ENCODE measurements at regions not wholly inside any gene's neighbourhood (a gene's known extent, or its start where the extent isn't known, plus 50 kb on each side); places are given as distances from the start of the nearest gene placed in this dataset.

DNA sequence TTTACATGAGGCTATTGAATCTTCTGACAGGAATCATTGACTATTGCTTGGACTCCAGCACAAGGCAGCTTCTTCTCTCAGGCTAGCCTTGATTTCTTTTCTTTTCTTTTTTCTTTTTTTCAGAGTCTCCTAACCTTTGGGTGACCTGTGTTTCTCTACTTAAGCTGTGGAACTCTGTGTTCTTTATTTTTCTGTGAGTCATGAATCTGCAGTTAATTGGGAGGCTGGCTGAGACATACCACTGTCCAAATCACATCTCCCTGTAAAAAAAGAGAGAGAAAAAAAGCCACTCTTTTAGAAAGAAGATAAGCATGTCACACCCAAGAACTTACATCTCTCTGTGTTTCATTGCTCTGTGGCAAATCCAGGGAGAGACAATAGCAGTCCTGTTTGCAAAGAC, 681.2 kb upstream of the TSPY4 start:
- no peaks in the 10 kb centered on the region for H3K9me3 ChIP-seq
- no peak overlapping the region for H3K27ac ChIP-seq
- H3K27me3 ChIP-seq: no peaks in the 10 kb centered on the region
- DNase-seq: no peak
- TF ChIP-seq, protein P1, sequence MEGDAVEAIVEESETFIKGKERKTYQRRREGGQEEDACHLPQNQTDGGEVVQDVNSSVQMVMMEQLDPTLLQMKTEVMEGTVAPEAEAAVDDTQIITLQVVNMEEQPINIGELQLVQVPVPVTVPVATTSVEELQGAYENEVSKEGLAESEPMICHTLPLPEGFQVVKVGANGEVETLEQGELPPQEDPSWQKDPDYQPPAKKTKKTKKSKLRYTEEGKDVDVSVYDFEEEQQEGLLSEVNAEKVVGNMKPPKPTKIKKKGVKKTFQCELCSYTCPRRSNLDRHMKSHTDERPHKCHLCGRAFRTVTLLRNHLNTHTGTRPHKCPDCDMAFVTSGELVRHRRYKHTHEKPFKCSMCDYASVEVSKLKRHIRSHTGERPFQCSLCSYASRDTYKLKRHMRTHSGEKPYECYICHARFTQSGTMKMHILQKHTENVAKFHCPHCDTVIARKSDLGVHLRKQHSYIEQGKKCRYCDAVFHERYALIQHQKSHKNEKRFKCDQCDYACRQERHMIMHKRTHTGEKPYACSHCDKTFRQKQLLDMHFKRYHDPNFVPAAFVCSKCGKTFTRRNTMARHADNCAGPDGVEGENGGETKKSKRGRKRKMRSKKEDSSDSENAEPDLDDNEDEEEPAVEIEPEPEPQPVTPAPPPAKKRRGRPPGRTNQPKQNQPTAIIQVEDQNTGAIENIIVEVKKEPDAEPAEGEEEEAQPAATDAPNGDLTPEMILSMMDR (IDR thresholded peaks at IDR 0.05): no peak
- TF ChIP-seq POLR2A (IDR thresholded peaks at IDR 0.05): no peak
- H3K4me3 ChIP-seq: no peak overlapping the region
- H3K36me3 ChIP-seq: no peaks in the 10 kb centered on the region
- no peaks in the 10 kb centered on the region for H3K4me1 ChIP-seq

DNA sequence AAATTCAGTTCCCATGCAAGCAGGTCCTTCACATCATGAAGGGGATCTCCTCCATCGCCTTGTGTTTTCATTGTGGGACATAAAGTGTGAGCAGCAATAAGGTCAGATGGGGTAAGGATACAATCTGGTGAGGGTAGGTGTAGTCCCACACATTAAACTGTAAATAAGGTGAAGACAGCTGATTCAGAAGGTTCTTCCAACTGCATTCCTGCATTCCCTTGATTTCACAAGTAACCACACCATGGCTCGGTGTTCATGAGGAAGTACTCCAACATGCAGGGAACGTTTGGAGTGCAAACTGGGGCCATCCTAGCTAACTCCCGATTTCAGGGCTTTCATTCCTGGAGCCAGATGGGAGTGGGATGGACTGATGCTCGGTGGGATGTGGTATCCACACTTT, 680.7 kb upstream of the TSPY4 start:
- H3K36me3 ChIP-seq: no peaks in the 10 kb centered on the region

DNA sequence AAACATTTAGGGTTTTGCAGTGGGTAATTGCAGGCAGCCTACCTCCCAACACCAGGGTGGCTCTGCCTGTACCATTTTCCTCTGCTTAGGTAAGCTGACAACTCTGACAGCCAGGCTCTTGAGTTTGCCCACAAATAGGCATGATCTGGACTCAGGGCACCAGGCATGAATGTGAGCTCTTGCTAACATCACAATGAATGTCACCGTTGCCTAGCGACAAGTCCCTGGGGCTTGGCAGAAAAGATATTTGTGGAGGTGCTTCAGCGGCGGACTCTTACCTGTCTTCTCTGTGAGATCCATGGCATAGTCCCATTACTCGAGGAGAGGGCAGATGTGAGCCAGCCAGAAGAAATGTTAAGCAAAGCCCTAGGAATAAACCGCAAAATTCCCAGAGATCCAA, 677.5 kb upstream of the TSPY4 start:
- Histone ChIP-seq H3K9me3 (no peaks in the 10 kb centered on the region), H3K27ac (no peak overlapping the region), H3K36me3 (no peaks in the 10 kb centered on the region), H3K4me1 (no peaks in the 10 kb centered on the region), H3K27me3 (no peaks in the 10 kb centered on the region), H3K4me3 (no peak overlapping the region)
- no peak for TF ChIP-seq POLR2A (IDR thresholded peaks at IDR 0.05)
- TF ChIP-seq, protein P1 (IDR thresholded peaks at IDR 0.05): no peak
- DNase-seq: no peak

More for the DNA sequence above, 680.7 kb upstream of the TSPY4 start:
- Histone ChIP-seq H3K27ac (no peak overlapping the region), H3K4me1 (no peaks in the 10 kb centered on the region), H3K27me3 (no peaks in the 10 kb centered on the region), H3K9me3 (no peaks in the 10 kb centered on the region), H3K4me3 (no peak overlapping the region)
- no peak for DNase-seq
- TF ChIP-seq, protein P1 (IDR thresholded peaks at IDR 0.05): no peak
- no peak for TF ChIP-seq POLR2A (IDR thresholded peaks at IDR 0.05)

DNA sequence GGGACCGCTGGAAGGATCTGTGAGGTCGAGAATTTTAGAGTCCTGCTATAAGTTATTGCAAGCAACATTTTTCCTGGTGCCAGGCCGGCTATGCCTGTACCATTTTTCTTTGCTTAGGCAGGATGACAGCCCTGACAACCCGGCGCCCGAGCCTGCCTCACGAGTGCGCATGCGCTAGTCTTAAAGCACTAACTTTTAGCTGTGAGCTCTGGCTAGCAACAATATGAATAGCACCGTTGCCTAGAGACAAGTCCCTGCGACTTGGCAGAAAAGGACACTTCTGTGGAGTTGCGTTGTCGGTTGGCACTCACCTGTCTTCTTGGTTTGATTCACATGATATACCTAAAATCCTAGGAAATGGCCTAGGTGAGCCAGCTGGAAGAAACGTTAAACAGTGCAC, 663.4 kb upstream of the TSPY4 start:
- Histone ChIP-seq H3K27ac (no peak overlapping the region), H3K4me1 (no peaks in the 10 kb centered on the region), H3K36me3 (no peaks in the 10 kb centered on the region), H3K4me3 (no peak overlapping the region), H3K27me3 (no peaks in the 10 kb centered on the region), H3K9me3 (no peaks in the 10 kb centered on the region)
- no peak for DNase-seq
- TF ChIP-seq, protein P1 (IDR thresholded peaks at IDR 0.05): no peak
- TF ChIP-seq POLR2A (IDR thresholded peaks at IDR 0.05): no peak

DNA sequence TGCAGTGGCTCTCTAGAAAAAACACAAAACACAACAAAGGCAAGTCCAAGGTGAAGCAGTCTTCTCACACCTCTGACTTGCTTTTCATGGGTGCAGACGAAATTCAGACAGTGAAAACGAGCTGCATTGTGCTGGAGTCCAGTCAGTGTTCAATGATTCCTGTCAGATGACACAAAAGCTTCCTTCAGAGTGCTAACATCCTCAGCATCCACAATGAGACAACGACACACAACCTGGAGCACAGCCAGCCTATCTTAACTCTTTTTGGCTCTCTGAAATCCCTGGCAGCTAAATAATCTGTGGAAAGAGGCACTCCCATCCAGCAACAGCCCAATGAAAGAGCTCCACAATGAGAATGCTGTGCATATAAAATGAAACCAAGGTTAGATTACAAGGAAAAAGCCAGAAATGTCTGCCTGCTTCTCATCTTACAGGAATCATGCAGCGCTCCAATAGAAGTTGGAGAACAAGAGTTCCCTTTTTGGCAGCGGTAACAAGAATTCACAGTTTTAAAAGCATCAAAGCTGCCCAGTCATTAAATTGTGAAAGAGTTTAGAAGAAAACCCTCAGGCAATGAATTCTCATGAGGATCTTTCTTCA, 659.8 kb upstream of the TSPY4 start:
- no peaks in the 10 kb centered on the region for H3K9me3 ChIP-seq
- no peak overlapping the region for H3K27ac ChIP-seq
- H3K36me3 ChIP-seq: no peaks in the 10 kb centered on the region
- DNase-seq: no peak
- TF ChIP-seq POLR2A (IDR thresholded peaks at IDR 0.05): no peak
- TF ChIP-seq, protein P1 (IDR thresholded peaks at IDR 0.05): no peak
- no peaks in the 10 kb centered on the region for H3K4me1 ChIP-seq
- H3K27me3 ChIP-seq: no peaks in the 10 kb centered on the region
- H3K4me3 ChIP-seq: no peak overlapping the region

DNA sequence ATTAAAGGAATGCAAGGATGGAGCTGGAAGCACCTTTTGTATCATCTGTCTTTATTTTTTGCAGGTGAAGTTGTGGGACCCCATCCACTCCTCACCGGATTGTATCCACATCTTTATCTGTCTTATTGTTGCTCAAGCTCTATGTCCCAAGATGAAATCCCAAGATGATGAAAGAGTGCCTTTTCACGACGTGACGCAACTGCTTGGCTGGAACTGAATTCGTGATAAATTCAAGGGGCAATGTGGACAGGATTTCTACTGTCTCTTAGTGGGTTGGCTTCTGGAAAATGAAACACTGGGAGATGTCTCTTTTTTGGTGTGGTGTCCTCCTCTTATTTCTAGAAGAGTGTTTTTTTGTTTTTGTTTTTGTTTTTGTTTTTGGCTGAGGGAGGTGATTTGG, 650.1 kb upstream of the TSPY4 start:
- no peaks in the 10 kb centered on the region for H3K4me1 ChIP-seq
- H3K4me3 ChIP-seq: no peak overlapping the region
- H3K9me3 ChIP-seq: no peaks in the 10 kb centered on the region
- DNase-seq: no peak
- TF ChIP-seq, protein P1 (IDR thresholded peaks at IDR 0.05): no peak
- TF ChIP-seq POLR2A (IDR thresholded peaks at IDR 0.05): no peak
- no peaks in the 10 kb centered on the region for H3K27me3 ChIP-seq
- H3K36me3 ChIP-seq: no peaks in the 10 kb centered on the region
- H3K27ac ChIP-seq: no peak overlapping the region

All from Peyer's patch (tissue), 4 donors.